ENCODE measurements at regions not wholly inside any gene's neighbourhood (a gene's known extent, or its start where the extent isn't known, plus 50 kb on each side); places are given as distances from the start of the nearest gene placed in this dataset.
A peak's percentile ranks its signal among the peaks of the same experiment; 100 is the strongest.

DNA sequence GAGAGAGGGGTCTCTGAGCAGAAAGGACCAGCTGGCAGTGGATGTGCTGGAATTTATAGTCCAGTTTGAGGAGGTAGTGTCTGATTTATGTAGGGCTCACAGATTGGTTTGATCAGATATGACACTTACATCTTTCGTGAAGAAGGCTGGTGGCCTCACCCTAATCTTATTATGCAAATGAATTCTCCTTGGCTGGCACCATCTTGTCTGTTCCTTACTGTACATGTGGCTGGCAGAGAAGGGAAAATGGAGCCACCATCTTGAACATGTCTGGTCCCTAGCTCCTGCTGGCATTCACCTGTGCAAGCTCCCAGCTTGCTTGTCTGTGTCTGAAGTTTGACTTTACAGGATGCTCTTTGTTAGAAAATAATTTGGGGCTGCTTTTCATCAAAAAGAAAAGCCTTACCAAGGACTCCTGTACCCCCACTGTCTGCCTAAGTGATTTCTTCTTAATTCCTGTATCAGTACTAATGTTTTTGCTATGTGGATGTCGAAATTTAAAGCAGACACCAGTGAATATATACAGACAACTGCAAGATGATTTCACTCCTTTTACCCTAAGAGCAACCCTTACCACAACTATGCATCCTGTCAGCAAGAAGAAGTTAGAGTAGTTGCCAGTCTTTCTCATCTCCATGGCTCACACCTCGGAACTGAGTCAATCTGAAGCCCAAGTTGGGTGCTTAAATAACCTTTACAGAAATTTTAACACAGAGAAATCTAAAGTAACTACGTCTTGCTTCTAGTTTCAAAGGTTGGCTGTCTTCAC lies 322.0 kb upstream of the SEMA3D start:
- no peaks in the 10 kb centered on the region for H3K36me3 ChIP-seq (ENCODE audit: low read depth)
- TF ChIP-seq, protein P1, sequence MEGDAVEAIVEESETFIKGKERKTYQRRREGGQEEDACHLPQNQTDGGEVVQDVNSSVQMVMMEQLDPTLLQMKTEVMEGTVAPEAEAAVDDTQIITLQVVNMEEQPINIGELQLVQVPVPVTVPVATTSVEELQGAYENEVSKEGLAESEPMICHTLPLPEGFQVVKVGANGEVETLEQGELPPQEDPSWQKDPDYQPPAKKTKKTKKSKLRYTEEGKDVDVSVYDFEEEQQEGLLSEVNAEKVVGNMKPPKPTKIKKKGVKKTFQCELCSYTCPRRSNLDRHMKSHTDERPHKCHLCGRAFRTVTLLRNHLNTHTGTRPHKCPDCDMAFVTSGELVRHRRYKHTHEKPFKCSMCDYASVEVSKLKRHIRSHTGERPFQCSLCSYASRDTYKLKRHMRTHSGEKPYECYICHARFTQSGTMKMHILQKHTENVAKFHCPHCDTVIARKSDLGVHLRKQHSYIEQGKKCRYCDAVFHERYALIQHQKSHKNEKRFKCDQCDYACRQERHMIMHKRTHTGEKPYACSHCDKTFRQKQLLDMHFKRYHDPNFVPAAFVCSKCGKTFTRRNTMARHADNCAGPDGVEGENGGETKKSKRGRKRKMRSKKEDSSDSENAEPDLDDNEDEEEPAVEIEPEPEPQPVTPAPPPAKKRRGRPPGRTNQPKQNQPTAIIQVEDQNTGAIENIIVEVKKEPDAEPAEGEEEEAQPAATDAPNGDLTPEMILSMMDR (IDR thresholded peaks at IDR 0.05; ENCODE audit: poor library complexity, severe bottlenecking), result no peak
- H3K27me3 ChIP-seq (ENCODE audit: insufficient read depth, poor library complexity, severe bottlenecking), result peaks cover 1% of the 10 kb centered on the region
- no peaks in the 10 kb centered on the region for H3K4me1 ChIP-seq (ENCODE audit: insufficient read depth, poor library complexity, severe bottlenecking)
- no peaks in the 10 kb centered on the region for H3K9me3 ChIP-seq (ENCODE audit: severe bottlenecking)
- peak; percentile 67; the same call in 2 of the 3 replicates for ATAC-seq (ENCODE audit: low read depth)
- DNase-seq (ENCODE audit: low spot score), result no peak
- H3K4me3 ChIP-seq (ENCODE audit: severe bottlenecking), result no peak overlapping the region
- no peak overlapping the region for H3K27ac ChIP-seq (ENCODE audit: poor library complexity, severe bottlenecking)

DNA sequence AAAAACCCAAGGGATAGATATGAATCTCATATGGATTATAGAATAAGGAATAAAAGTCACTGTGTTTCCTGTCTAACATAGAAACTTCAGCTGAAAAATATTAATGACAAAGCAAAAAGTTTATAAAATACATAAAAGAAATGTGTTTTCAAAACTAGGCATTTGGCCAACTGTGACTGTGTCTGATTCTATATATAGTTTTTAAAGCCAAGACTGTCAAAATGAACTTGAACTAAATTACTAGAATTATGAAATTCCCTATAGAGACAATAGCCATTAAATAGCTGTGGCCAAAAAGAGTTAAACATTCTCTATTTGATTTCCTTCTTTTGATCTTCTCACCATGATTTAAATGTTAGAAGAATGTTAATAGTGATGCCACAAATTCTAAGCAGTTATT lies 311.2 kb upstream of the SEMA3D start:
- peaks cover 6% of the 10 kb centered on the region for H3K27me3 ChIP-seq (ENCODE audit: insufficient read depth, poor library complexity, severe bottlenecking)
- ATAC-seq (ENCODE audit: low read depth) (no peak), DNase-seq (ENCODE audit: low spot score) (no peak)
- TF ChIP-seq, protein P1 (IDR thresholded peaks at IDR 0.05; ENCODE audit: poor library complexity, severe bottlenecking), result no peak
- H3K4me3 ChIP-seq (ENCODE audit: severe bottlenecking), result no peak overlapping the region
- H3K27ac ChIP-seq (ENCODE audit: poor library complexity, severe bottlenecking), result no peak overlapping the region
- no peaks in the 10 kb centered on the region for H3K4me1 ChIP-seq (ENCODE audit: insufficient read depth, poor library complexity, severe bottlenecking)
- H3K9me3 ChIP-seq (ENCODE audit: severe bottlenecking), result no peaks in the 10 kb centered on the region
- H3K36me3 ChIP-seq (ENCODE audit: low read depth), result no peaks in the 10 kb centered on the region

DNA sequence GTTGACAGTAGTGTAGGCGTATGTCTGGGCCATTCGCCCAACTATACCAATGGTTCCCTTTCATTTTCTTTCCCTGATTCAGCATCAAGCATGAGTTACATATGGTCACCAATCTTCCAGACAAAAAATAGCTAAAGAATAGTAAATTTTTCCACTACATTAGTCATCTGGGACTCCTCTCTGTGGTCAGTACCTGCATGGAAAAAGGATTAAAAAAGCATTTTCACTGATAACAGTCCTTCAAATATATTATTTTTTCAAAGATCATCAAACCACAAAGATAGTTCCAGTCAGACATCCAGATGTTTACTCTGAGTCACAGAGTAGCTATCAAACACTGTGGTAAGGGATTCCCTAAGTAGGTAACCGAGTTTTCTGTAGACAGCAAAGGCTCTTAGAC lies 302.6 kb upstream of the SEMA3D start:
- Histone ChIP-seq H3K9me3 (ENCODE audit: severe bottlenecking) (no peaks in the 10 kb centered on the region), H3K4me1 (ENCODE audit: insufficient read depth, poor library complexity, severe bottlenecking) (no peaks in the 10 kb centered on the region), H3K4me3 (ENCODE audit: severe bottlenecking) (no peak overlapping the region), H3K27me3 (ENCODE audit: insufficient read depth, poor library complexity, severe bottlenecking) (no peaks in the 10 kb centered on the region), H3K36me3 (ENCODE audit: low read depth) (no peaks in the 10 kb centered on the region), H3K27ac (ENCODE audit: poor library complexity, severe bottlenecking) (no peak overlapping the region)
- TF ChIP-seq, protein P1 (IDR thresholded peaks at IDR 0.05; ENCODE audit: poor library complexity, severe bottlenecking), result no peak
- no peak for DNase-seq (ENCODE audit: low spot score)
- ATAC-seq (ENCODE audit: low read depth), result peak; percentile 74

DNA sequence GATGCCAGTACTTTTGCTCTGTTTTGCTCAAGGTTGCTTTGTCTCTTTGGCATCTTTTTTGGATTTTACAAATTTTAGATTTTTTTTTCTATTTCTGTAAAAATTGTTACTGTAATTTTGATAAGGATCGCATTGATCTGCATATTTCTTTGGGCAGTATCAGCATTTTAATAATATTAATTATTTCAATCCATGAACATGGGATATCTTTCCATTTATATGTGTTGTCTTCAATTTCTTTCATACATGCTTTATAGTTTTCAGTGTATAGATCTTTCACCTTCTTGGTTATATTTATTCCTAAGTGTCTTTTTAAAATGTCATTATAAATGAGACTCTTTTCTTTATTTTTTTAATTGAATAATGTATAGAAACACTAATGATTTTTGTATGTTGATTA lies 301.6 kb upstream of the SEMA3D start:
- Histone ChIP-seq H3K36me3 (ENCODE audit: low read depth) (no peaks in the 10 kb centered on the region), H3K4me3 (ENCODE audit: severe bottlenecking) (no peak overlapping the region)
- ATAC-seq (ENCODE audit: low read depth), result no peak

More for the DNA sequence above, 301.6 kb upstream of the SEMA3D start:
- Histone ChIP-seq H3K4me1 (ENCODE audit: insufficient read depth, poor library complexity, severe bottlenecking) (no peaks in the 10 kb centered on the region), H3K27me3 (ENCODE audit: insufficient read depth, poor library complexity, severe bottlenecking) (no peaks in the 10 kb centered on the region), H3K9me3 (ENCODE audit: severe bottlenecking) (no peaks in the 10 kb centered on the region), H3K27ac (ENCODE audit: poor library complexity, severe bottlenecking) (no peak overlapping the region)
- no peak for DNase-seq (ENCODE audit: low spot score)
- TF ChIP-seq, protein P1 (IDR thresholded peaks at IDR 0.05; ENCODE audit: poor library complexity, severe bottlenecking), result no peak

All from RWPE2 (cell line).